Neural cell (in vitro differentiated cells): ENCODE measurements at regions not wholly inside any gene's neighbourhood (a gene's known extent, or its start where the extent isn't known, plus 50 kb on each side); places are given as distances from the start of the nearest gene placed in this dataset.
"Not testable (repeated sequence)": the region's sequence is repeated elsewhere in the genome, so short reads cannot be mapped to it uniquely, and the experiment has no call there.

Source experiments
- EP300 ChIP-seq: fragments of 450-650 bp; conservative IDR thresholded peaks from 2 replicates; pipeline ENCODE4 v1.6.1; 2014; ENCODE audit warnings: antibody characterized with exemption, mild to moderate bottlenecking, moderate library complexity; ENCODE audit not compliant: poor library complexity, severe bottlenecking
- EZH2 ChIP-seq: fragments of 200-600, 300-800 bp; shearing (Covaris generic), sonication (generic); IDR thresholded peaks from 2 replicates; pipeline ENCODE4 v1.6.1; 2014; ENCODE audit warnings: antibody characterized with exemption, low read length, borderline replicate concordance, mild to moderate bottlenecking; ENCODE audit not compliant: insufficient read depth, poor library complexity, severe bottlenecking
- POLR2AphosphoS5 ChIP-seq: IDR thresholded peaks from 2 replicates; pipeline ENCODE4 v1.6.1; 2012
- REST ChIP-seq: IDR thresholded peaks from 2 replicates; pipeline ENCODE4 v1.6.1; 2012; ENCODE audit warnings: borderline replicate concordance
- TAF1 ChIP-seq: IDR thresholded peaks from 2 replicates; pipeline ENCODE4 v1.6.1; 2012; ENCODE audit warnings: low read depth
- TF ChIP-seq, protein P1 (sequence below): fragments of 450-650 bp; IDR thresholded peaks from 2 replicates; pipeline ENCODE4 v1.5.1; 2014; ENCODE audit warnings: antibody characterized with exemption, mild to moderate bottlenecking, moderate library complexity; ENCODE audit not compliant: poor library complexity, severe bottlenecking

- TF ChIP-seq, protein P1, sequence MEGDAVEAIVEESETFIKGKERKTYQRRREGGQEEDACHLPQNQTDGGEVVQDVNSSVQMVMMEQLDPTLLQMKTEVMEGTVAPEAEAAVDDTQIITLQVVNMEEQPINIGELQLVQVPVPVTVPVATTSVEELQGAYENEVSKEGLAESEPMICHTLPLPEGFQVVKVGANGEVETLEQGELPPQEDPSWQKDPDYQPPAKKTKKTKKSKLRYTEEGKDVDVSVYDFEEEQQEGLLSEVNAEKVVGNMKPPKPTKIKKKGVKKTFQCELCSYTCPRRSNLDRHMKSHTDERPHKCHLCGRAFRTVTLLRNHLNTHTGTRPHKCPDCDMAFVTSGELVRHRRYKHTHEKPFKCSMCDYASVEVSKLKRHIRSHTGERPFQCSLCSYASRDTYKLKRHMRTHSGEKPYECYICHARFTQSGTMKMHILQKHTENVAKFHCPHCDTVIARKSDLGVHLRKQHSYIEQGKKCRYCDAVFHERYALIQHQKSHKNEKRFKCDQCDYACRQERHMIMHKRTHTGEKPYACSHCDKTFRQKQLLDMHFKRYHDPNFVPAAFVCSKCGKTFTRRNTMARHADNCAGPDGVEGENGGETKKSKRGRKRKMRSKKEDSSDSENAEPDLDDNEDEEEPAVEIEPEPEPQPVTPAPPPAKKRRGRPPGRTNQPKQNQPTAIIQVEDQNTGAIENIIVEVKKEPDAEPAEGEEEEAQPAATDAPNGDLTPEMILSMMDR: not testable (repeated sequence)
- not testable (repeated sequence) for TF ChIP-seq POLR2AphosphoS5, EZH2, TAF1, EP300, REST
Measured at GRCh38 chr6:98088537-98088936, 745.8 kb upstream of the POU3F2 start.
